HG03066 (cell line): ENCODE measurements at regions not wholly inside any gene's neighbourhood (a gene's known extent, or its start where the extent isn't known, plus 50 kb on each side); places are given as distances from the start of the nearest gene placed in this dataset.

ENCODE experiments used
- ATAC-seq: cut with Tn5 transposase; IDR thresholded peaks from one replicate; pipeline ENCODE4 v1.9.1; 2021; ENCODE audit warnings: low read depth; ENCODE audit not compliant: unreplicated experiment

- ATAC-seq = no peak
Measured at GRCh38 chr2:144248350-144249034, 271.4 kb downstream of the ZEB2 start.

DNA sequence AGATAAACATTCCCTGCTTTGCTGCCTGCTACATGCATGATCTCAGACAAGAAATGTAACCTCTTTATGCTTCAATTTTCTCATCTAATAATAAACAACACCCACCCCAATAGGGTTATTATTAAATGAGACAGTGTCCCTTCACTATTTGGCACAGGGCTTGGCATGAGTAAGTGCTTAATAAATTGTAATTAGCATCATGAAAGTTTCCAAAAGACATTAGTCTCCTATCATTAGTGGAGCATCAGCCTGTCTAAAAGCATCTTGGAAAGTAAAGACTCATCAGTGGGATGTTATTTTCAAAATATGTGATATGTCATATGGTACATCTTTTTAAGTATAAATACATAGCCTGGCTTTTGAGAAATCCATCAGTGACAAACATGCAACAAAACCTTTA is 275.0 kb downstream of the ZEB2 start:
- no peak for ATAC-seq

DNA sequence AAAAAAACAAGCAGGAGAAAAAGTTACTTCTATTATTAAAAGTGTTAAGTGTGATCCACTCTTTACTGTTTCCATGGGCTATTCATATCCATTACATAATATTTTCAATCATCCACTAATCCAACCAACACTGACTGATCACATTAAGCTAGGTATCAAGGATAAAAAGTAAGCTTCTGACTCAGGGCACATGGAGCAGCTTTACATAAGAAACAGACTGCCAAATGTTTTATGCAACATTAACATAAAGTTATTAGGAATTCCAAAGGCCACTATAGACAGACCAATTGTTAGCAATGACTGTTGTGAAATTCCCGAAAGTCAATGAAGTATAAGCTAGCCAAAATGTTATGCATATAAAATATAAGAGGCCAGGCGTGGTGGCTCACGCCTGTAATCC is 277.6 kb downstream of the ZEB2 start:
- no peak for ATAC-seq

- no peak for ATAC-seq
Measured at GRCh38 chr2:144241801-144242200, 278.1 kb downstream of the ZEB2 start.

- peak; percentile 88 for ATAC-seq
Measured at GRCh38 chr2:144240656-144241339, 279.1 kb downstream of the ZEB2 start.

GRCh38 chr2:144239726-144240125 is 280.2 kb downstream of the ZEB2 start:
- ATAC-seq = no peak

DNA sequence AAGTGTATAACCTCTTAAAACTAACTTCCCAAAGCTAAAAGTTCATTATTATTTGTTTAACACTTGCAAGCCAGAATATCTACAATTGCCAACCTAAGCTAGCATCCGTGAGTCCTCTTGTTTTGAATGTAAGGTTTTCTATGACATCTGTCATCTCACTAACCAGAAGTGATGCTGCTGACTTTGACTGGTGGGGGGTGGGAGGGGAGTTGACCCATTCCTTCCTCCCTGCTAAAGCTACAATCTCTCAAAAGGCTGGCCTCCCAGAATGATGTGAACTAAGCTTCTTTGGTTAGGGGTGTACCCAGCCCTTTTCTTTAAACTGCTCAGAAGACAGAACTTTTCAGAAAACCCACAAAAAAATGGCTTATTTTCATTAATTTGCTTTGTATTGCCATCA is 280.6 kb downstream of the ZEB2 start:
- no peak for ATAC-seq

DNA sequence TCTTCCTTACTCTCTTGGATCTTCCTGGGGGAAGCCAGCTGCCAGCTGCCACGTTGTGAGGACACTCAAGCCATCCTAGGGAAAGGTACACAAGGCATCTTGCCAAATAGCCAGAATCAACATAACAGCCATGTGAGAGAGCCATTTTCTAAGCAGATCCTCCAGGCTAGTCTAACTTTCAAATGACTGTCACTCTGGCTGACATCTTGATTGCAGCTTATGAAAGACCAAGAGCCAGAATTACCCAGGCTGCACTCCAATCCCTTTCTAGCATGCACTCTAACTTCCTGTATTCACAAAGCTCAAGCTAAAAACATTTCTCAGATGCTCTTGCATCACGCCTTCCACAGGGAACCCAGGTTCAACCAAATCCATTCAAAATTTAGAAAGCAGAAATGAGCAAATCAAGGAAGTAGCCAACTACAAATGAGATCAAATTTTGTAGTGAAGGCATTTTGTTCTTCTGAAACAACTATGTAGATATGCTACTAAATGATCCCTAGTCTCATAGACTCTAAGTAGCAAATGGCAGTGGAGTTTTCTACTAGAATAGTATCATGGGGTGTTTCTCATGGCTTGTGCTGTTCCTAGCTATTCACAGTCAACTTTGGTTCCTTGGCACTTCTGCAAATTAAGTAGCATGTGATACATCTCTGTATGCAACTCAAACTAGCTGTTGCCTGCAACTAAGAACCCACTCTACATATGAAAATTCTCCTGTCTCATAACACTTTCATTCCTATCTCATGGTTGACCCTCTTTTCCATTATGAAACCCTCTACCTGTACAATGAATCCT is 281.9 kb downstream of the ZEB2 start:
- no peak for ATAC-seq

- ATAC-seq = no peak
Measured at GRCh38 chr2:144237108-144237507, 282.8 kb downstream of the ZEB2 start.

DNA sequence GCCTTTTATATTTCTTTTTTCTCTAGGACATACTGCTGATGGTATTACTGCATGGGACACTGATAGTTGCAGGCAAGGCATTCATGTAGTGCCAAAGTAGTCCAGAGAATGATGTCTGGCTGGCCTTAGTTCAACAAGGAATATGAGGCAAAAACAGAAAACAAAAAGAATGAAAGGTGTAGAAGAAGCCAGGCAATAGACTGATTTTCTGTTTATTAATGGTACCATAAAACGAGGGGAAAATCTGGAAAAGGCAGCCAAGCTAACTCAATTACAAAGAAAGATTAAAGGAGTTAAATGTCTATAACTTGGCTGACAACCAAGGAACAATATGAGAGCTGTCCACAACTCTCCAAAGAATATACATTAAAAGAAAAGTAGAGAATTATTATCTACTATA is 284.9 kb downstream of the ZEB2 start:
- ATAC-seq = no peak

DNA sequence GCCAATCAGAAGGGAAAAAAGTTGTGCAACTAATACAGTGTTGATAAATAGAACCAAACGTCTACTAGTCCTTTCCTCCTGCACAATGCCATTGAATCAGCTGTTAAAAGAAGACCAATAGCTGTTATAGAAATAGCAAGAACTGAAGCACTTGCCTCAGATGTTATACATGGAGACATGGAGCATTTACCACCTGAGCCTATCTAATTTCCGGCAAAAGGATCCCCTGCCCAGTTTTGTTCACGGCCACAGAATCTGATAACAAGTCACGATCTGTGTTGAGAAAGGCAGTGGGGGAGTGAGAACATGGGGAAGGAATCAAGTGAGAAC is 285.4 kb downstream of the ZEB2 start:
- ATAC-seq = no peak

DNA sequence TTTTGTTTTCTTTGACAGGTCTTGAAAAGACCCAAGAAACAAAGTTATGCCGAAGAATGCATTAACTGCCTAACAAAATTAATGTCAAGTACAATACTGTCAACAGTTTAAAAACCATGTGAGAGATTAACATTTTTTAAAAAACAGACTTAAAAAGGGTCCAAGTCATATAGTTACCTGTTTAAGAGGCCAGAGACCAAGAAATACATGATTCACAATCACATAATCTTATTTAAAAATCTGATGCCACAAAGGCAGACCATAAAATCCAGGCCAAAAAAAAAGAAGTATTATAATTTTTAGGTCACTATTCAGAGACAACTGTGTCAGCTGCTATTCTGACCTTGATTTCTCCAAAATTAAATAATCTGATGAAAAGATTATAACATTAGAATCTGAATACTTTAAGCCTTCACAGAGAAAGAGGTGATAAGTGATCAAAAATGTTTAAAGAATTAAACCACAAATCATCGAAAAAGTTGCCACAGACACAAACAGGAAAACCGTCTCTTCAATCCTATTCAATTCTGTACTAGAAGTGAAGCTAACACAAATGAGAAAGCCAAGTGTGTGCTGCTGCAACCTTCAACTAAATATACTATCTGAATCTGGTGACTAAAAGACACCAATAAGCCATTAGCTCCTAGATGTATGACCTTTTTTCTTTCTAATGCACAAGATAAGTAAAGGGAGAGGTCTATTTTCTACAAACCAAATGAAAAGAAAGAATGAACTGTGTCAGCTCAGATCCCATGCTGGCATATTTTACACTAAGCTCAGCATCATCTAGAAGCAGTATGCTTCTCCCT is 286.0 kb downstream of the ZEB2 start:
- no peak for ATAC-seq

GRCh38 chr2:144233317-144233716 is 286.6 kb downstream of the ZEB2 start:
- no peak for ATAC-seq

GRCh38 chr2:144230448-144231085 is 289.4 kb downstream of the ZEB2 start:
- ATAC-seq = no peak

GRCh38 chr2:144230033-144230432 is 289.9 kb downstream of the ZEB2 start:
- ATAC-seq = no peak

DNA sequence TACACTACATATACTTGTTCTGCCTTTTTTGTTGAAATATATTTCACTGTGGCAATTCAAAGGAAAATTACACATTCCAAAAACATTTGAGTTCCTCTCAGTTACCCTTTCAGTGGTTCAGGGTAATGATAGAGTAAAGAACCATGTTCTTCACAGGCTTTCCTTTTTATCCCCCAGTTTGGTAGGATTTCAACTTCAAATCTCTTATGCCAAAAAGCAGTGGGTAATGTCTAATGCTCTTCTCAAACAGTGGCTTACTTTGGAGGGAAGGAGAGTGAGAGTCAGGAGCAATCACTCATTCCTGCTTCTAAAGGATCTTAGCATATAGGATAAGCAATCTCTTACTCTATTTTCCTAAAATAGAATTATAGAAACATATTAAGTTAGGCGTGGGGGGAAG is 290.6 kb downstream of the ZEB2 start:
- no peak for ATAC-seq

- no peak for ATAC-seq
Measured at GRCh38 chr2:144227427-144228105, 292.4 kb downstream of the ZEB2 start.

GRCh38 chr2:144225076-144225475 is 294.8 kb downstream of the ZEB2 start:
- ATAC-seq = no peak

- ATAC-seq = no peak
Measured at GRCh38 chr2:144224472-144224871, 295.4 kb downstream of the ZEB2 start.

DNA sequence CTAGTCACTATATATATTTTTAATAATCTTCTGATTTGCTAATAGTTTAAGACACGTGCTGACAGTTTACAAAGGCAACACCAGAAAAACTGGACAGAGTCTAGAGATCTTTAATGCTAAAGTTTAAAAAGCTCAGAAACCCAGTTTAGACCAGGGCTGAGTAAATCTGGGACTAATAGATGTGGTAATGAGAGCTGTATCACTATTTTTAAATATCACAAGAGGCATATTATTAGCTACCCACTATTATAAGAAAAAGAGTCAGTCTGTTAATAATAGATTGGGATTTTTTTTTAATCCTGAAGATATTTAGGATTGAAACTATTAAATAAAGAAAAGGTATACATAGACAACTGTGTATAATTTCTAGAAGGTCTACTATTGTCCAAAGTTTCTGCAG is 299.9 kb downstream of the ZEB2 start:
- no peak for ATAC-seq
